NCI-H187 treated with DMSO at 0.1 percent for 48 hours (cell line): ENCODE measurements at regions not wholly inside any gene's neighbourhood (a gene's known extent, or its start where the extent isn't known, plus 50 kb on each side); places are given as distances from the start of the nearest gene placed in this dataset.
"Not testable (repeated sequence)": the region's sequence is repeated elsewhere in the genome, so short reads cannot be mapped to it uniquely, and the experiment has no call there.

ENCODE experiments used
- DNase-seq: peaks from one replicate; lab custom pipeline; 2025; lab: John Stamatoyannopoulos, UW

DNA sequence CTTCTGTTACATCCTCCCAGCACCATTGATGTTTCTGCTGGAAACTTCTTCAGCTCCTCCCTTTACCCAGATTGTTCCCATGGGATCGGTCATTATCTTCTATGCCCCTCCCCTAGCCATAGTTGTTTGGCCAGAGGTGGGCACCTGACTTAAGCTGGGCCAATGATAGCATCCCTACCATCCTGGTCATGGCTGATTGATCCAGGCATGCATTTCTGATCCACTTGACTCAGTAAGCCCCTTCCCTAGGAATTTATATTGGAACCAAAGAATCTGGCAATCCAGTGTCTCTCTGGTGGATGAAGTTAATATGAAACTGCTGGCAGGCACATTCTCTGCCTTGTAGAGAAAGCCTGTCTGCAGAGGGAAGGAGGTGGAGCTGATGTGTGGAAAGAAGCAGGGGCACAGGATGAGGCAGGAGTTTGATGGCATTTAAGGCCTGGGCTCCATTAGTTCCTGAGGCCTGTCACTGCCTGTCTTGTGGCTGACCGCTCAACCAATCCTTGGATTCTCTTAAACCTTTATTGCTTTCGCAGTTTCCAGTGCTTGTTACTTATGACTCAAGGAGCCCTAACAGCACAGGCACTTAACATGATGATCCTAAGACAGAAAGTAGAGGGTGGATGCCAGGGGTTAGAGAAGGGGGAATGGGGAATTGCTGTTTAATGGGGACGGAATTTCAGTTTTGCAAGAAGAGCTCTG is 152.4 kb downstream of the ABCC12 start:
- no peak for DNase-seq

GRCh38 chr16:48001324-48001895 is 154.4 kb downstream of the ABCC12 start:
- DNase-seq, result no peak

GRCh38 chr16:48000622-48001021 is 155.2 kb downstream of the ABCC12 start:
- no peak for DNase-seq

DNA sequence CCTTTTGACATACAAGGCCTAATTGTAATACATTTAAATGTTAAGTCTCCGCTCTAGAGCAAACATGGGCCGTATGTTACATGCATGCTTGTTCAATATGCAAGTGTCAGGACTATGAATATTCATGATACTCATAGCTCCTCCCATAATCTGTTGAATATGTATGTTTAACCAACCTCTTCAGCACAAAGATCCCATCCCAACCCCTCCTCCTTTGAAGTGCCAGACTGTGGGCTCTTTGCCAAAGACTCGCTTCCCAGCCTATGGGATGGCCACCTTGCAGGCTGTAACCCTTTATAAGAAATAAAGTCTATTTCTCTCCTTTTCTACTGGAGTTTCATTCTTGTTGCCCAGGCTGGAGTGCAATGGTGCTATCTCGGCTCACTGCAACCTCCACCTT is 156.2 kb downstream of the ABCC12 start:
- DNase-seq, result no peak

DNA sequence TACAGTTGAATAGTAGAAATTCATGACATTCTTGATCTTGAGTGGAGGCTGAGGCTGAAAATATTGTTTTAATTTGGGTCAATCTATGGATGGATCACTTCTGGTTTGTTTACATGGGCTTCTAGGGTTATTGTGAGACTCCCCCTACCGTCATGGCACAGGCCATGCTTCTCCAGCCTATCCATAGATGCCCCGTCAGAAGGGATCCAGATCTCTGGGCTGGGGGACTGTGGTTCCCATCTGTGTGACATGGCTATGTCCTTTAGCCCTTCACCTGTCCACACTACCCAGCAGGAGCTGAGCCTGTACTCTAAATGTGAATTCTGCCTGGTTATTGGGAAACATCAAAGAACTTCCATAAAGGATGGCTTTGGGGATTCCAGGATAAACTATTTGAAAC is 160.4 kb downstream of the ABCC12 start:
- no peak for DNase-seq

DNA sequence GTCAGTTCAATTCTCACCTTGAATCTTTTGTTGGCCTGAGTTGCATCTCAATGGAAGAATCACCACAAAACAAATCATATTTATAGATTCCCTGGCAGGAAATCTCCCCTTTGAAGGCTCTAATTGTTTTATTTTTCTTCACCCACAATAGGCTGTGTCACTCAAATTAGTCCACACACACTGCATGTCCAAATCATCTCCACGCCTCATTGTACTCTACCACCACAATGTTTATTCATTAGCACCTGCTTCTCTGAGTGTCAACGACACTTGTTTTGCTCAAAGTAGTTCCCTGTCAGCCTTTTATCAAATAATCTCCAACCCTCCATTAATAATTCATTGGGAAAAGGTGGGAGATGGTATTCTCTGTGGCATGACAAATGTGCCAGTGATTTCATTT is 164.3 kb downstream of the ABCC12 start:
- DNase-seq, result no peak

DNA sequence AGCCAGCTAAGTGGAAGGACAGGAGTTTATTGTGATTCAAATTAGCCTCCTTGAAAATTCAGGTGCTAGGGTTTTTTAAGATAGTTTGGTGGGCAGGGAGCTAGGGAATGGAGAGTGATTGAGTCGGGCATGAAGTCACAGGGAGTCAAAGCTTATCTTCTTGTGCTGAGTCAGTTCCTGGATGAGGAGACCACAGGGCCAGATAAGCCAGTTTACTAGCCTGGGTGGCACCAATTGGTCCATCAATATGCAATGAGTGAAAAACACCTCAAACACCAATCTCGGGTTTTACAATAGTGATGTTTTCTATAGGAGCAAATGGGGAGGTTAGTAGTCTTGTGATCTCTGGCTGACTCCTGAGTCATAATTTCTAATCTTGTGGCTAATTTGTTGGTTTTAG is 165.1 kb downstream of the ABCC12 start:
- no peak for DNase-seq

GRCh38 chr16:47987136-47987535 is 168.7 kb downstream of the ABCC12 start:
- no peak for DNase-seq

DNA sequence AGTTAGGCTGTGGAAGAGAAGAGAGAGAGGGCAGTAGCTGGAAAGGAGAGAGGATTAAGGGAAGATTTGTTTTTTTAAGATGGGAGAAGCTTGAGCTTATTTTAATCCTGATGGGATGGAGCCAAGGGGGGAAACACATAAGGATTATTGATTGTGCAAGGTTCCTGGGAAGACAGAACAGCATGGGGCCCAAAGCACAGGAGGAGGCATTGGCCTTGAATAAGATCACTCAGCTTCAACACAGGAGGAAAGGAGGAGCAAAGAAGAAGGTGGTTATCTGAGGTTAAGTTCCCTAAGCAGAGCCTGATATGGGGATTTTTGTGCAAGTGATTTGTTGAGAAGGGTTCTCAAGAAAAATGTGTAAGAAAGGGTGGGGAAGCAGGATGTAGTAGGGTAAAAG is 169.8 kb downstream of the ABCC12 start:
- no peak for DNase-seq

GRCh38 chr16:47984669-47985068 is 171.1 kb downstream of the ABCC12 start:
- no peak for DNase-seq

GRCh38 chr16:47983999-47984580 is 171.7 kb downstream of the ABCC12 start:
- DNase-seq, result no peak

DNA sequence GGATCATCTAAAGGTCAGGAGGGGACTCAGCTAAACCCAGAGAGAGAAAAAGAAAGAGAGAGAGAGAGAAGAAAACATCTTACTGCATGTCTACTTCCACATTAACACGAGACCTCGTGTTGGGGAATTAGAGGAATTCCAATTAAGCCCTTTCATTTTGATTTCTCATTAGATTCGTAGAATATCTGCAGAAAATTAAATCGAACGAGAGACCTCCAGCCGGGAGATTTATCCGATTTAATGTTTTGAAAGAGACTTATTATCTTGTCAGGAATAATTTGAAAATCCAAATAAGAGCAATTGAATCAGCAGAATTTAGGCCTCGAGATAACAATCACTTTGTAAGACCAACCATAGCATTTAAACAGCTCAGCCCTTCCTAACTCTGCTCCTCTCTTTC is 175.6 kb downstream of the ABCC12 start:
- no peak for DNase-seq

GRCh38 chr16:47979616-47980182 is 176.1 kb downstream of the ABCC12 start:
- DNase-seq, result no peak

DNA sequence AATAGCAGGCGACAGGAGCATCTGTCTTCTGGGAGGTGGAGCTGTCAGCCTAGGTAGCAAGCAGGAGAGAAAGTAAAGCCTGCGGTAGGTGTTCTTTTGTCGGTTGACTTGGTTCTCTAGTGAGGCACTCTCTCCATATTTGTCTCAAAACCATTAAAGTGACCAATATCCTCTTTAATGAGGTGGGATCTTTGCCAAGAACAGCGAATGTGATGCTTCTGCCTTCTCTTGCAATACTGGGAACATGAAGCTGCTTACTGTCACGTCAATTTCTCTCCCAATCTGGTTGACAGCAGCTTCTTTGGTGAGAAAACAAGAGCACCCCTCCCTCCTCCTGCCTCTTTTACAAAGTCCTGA is 176.7 kb downstream of the ABCC12 start:
- peak; percentile 16 for DNase-seq

GRCh38 chr16:47978491-47979163 is 177.2 kb downstream of the ABCC12 start:
- no peak for DNase-seq

- no peak for DNase-seq
Observed at GRCh38 chr16:47977802-47978201, 178.0 kb downstream of the ABCC12 start.

GRCh38 chr16:47976636-47977210 is 179.1 kb downstream of the ABCC12 start:
- no peak for DNase-seq

GRCh38 chr16:47974971-47975370 is 180.8 kb downstream of the ABCC12 start:
- DNase-seq, result not testable (repeated sequence)

GRCh38 chr16:47973552-47973951 is 182.2 kb downstream of the ABCC12 start:
- DNase-seq, result no peak

GRCh38 chr16:47972246-47972985 is 183.4 kb downstream of the ABCC12 start:
- no peak for DNase-seq

DNA sequence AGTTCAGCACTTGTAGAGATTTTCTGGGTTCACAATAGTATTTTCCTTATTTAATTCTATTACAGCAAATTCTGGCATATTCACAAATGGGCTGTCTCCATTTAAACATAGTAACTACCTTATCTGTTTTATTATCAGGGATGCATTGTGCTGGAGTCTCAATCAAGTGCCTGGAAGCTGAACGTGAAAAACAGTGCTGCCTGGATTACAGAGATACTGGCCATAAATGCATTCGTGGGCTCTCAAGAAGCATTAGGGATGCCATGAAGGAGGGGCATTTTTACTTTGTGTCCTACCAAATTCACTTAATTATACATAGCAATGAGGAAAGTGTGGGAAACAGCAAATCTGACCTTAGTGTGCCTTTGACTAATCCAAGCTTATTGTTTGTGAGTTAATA is 184.6 kb downstream of the ABCC12 start:
- DNase-seq, result no peak
